ENCODE measurements at regions not wholly inside any gene's neighbourhood (a gene's known extent, or its start where the extent isn't known, plus 50 kb on each side); places are given as distances from the start of the nearest gene placed in this dataset.

DNA sequence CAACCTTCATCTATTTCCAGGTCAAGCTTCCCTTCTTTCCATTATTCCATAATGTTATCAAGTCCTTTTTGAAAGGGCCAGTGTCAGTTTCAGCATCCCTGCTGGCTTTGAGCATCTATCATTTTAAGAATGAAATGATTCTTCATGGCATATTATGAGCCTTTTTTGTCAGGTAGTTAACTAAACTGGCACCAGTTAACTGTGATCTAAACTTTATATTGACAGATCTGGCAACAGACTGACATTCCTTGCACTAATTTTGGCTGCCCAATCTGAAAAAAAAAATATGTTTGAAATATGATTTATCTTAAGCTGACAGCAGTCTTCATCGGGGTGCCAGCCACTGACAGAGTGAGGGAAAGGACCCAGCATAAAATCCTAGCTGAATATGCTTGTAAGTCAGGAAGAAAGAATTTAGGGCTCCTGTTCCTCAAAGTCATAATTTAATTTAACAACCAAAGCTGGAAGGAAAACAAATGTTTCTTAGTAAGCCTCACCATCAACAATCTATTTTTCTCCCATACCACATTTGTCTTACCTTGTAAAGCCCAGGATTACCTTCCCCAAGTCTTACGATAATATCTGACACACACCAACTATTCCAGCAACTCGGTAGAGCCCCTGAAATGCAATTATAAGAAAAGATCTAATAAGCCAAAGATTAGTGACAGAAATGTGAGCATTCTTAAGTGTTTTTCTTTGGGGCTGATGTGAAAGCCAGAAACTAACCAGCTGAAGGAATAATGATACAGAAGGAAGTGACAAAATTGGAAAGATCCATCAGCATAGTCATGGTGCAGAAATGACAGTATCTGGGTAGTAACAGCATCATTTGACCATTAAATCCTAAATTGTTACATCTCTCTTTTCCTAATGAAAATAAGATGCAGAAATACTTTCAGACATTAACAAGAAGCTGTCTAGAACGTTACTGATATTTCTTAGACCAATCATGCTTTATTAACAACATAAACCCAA, 228.1 kb downstream of the RBM43 start:
- TF ChIP-seq CTCF (IDR thresholded peaks at IDR 0.05) (no peak), TCF7L2 (IDR thresholded peaks at IDR 0.05; ENCODE audit: low read depth, low read length) (no peak), POLR2AphosphoS5 (IDR thresholded peaks at IDR 0.05; ENCODE audit: low read depth, low read length) (no peak)
